CD4-positive, alpha-beta T cell treated with Interleukin-17A for 1 hour (primary cell): ENCODE measurements at regions not wholly inside any gene's neighbourhood (a gene's known extent, or its start where the extent isn't known, plus 50 kb on each side); places are given as distances from the start of the nearest gene placed in this dataset.
A peak's percentile ranks its signal among the peaks of the same experiment; 100 is the strongest.

Source experiments
- DNase-seq: peaks from one replicate; pipeline ENCODE4 v3.0.0-alpha.2; 2020

- DNase-seq, result no peak
Observed at GRCh38 chr3:5431146-5431545, 243.6 kb downstream of the EDEM1 start.

DNA sequence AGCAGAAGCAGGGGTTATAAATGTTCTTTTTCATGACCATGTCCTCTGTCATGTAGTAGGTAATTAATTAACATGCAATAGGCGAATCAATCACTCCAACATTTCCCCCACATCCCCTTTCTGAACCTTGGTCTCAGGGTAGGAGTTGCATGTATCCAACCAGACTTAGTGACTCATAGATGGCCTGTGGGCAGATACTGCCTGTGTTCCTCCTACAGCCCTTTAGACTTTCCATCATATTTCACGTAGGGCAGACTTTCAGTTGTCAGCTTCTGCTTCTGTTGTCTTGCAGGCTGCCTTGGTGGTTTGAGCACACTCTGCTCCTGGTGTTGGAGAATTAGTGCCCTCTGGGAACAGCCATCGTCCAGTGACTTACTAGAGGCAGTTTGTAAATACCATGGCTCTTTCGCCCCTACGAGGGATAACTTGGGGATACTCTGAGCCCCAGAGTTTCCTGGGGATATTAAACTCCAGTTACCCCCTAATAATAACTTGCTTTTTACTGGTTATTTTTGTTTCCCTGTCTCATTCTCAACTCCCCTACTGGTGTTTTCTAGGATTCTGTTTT is 244.4 kb downstream of the EDEM1 start:
- peak; percentile 7 for DNase-seq

GRCh38 chr3:5437296-5437782 is 249.8 kb downstream of the EDEM1 start:
- no peak for DNase-seq

DNA sequence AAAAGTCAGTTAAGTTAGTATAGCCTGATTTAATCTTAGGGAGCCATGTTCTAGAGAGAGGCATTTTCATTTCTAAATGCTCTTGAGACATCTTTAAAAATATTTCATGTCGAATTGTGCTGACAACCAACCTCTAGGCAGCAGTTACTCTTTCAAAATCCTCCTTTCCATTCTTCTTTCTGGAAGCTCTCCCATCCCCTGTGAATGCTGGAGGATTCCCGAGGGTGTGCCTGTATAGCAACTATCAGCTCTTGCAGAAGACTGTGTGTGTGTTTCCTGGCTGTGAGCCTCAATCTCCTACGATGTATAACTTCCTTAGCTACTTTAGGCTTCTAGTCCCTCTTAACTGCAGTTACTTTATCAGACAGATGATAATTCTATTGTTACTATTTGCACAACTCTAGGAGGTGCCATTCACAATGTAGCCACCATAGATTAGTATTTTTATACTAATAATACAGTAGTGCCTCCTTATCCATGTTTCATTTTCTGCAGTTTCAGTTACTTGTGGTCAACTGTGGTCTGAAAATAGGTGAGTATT is 250.3 kb downstream of the EDEM1 start:
- no peak for DNase-seq

GRCh38 chr3:5441401-5441800 is 253.9 kb downstream of the EDEM1 start:
- DNase-seq, result no peak

- DNase-seq, result no peak
Observed at GRCh38 chr3:5442106-5442785, 254.7 kb downstream of the EDEM1 start.

DNA sequence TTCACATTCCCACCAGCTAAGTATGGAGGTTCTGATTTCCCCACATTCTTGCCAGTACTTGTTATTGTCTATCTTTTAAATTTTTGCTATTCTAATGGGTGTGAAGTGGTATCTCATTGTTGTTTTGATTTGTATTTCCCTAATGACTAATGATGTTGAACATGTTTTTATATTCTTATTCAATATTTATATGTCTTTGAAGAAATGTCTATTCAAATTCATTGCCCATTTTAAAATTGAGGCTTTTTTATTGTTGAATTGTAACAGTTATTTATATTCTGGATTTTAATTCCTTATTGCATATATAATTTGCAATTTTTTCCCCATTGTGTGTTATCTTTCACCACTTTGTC is 255.3 kb downstream of the EDEM1 start:
- no peak for DNase-seq

DNA sequence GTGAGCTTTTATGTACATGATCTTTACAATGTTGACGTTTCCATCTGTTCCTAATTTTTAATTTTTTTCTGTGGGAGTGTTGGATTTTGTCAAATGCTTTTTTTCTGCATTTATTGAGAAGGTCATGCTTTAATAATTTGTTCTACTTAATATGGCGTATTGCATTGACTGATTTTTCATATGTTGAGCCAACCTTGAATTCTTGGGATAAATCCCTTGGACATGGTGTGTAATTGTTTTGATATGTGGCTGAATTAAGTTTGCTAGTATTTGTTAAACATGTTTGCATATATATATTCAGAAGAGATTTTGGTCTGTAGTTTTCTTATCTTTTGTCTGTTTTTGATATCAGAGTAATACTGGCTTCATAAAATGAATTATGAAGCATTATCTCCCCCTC is 256.7 kb downstream of the EDEM1 start:
- DNase-seq, result no peak

- DNase-seq, result no peak
Observed at GRCh38 chr3:5445676-5446201, 258.2 kb downstream of the EDEM1 start.

DNA sequence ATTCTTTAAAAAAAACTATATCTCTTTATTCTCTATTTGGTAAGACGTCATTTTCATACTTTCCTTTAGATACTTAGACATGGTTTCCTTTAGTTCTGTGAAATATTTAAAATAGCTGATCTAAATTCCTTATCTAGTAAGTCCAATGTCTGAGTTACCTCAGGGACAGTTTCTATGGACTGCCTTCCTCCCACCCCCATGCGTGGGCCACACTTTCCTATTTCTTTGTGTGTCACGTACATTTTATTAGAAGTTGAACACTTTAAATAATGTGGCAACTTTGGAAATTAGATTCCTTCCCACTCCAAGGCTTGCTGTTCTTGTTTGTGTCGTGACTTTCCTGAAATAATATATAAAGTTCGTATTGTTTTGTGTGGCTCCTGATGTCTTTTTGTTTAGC is 260.7 kb downstream of the EDEM1 start:
- DNase-seq, result no peak

GRCh38 chr3:5448816-5449215 is 261.3 kb downstream of the EDEM1 start:
- no peak for DNase-seq

DNA sequence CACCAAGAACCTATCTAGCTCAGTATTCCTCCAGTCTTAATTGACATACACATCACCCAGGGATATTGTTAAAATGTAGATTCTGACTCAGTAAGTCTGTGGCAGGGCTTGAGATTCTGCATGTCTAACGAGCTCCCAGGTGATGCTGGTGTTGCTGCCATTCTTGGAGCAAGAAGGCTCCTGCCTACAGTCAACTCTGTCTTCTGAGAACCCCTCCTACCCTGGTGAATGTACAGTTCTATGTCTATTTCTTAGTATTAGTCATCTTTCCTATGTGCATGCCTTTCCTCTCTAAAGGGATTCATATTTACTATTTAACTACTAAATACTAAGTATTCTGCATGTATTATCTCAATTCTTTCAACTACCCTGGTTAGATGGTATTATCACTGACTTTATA is 268.7 kb downstream of the EDEM1 start:
- DNase-seq, result no peak

- DNase-seq, result no peak
Observed at GRCh38 chr3:5458526-5458925, 271.0 kb downstream of the EDEM1 start.

GRCh38 chr3:5462086-5462485 is 274.6 kb downstream of the EDEM1 start:
- no peak for DNase-seq

GRCh38 chr3:5463991-5464390 is 276.5 kb downstream of the EDEM1 start:
- no peak for DNase-seq

DNA sequence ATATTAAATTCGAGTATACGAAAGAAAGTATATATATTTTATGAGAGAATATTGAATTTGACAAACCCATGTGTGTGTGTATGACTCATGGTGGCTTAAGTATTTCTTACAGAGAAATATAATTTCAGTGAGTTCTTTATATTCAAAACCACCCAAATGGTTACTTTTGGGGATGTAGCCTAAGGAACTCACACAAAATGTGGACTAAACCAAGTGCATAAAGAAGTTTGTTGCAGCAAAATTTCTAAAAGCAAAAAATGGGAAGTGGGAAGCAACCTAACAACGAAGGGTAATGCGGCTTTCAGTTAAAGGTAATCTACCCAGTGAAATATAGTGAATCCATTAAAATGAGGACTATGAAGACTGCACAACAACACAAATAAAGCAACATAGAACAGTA is 277.1 kb downstream of the EDEM1 start:
- DNase-seq, result no peak

GRCh38 chr3:5465183-5465582 is 277.7 kb downstream of the EDEM1 start:
- no peak for DNase-seq

DNA sequence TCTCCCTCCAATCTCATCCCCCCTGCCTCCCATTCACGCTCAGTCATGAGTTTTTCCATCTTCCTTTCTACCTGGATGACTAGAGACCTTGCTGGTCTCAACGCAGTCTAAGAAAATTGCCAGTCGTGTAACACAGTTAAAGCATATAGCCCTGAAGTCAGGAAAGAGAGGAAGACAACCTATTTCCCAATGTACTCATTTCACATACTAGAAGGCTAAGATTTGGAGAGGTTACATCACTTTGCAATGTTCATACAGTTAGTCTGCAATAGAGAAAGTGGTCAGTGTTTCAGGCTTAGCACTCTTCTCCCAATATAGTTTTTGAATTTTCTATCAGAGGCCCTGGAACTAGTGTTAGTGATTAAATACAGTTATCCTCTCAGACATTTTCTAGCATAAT is 278.6 kb downstream of the EDEM1 start:
- DNase-seq, result no peak

DNA sequence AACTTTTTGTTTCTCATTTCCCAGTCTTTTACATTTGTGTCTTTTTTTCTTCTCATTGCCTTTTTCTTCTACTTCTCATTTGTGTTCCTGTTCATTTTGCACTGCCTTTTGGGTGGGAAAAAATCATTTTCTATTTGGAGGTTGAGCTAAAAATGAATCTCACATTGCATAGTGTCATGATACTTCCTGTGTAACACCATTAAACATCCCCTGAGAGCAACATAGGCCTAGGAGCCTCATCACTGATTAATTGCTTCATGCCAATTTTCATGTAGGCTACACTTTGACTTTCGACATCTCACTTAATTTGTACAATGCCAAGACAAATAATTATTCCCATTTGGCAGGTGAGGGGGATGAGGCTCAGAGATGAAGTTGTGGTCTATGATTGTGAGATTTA is 279.2 kb downstream of the EDEM1 start:
- no peak for DNase-seq

DNA sequence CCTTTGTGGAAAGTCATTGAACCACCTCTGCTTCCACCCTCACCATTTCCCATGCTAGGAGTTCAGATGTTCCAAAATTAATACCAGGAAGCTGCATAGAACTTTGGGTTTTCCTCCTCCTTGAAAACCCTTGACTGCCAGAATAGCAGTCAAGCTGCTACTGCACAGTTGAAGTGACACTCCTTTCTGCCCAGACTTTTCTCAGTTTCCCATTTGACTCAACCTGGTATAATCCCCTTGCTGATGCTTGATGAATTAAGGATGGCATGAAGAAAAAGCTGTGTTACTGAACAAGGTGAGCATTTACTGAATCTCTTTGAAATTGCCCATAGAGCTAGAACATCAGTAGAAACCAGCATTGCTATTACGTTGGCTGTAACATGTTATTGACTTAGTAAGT is 286.0 kb downstream of the EDEM1 start:
- DNase-seq, result no peak

GRCh38 chr3:5476403-5476802 is 288.9 kb downstream of the EDEM1 start:
- no peak for DNase-seq

DNA sequence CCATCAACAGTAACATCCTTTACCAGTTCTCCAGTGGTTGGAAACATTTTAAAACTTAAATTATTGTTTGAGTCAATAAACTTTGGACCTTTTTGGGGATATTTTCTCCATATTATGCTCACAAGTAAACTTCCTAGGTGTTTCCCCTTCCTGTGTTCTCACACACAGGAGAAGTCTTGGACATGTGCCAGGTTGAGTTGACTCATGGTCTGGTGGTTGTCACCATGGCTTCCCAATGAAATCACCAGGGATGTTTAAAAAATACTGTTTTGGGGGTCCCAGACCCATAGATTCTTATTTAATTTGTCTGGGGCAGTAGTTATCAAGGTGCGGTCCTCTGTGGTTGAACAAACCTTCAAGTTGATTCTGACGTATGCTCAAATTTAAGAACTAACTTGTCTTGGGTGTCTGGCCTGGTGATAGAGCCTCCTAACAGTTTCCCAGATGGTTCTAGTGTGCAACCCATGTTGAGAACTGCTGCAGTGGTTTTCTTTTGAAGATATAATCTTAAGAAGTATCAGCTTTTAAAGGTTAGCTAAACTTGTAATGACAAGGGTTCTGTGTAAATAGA is 291.8 kb downstream of the EDEM1 start:
- no peak for DNase-seq

GRCh38 chr3:5480190-5480589 is 292.7 kb downstream of the EDEM1 start:
- DNase-seq, result no peak

GRCh38 chr3:5485427-5485826 is 297.9 kb downstream of the EDEM1 start:
- DNase-seq, result no peak
